Neural cell (in vitro differentiated cells): ENCODE measurements at regions not wholly inside any gene's neighbourhood (a gene's known extent, or its start where the extent isn't known, plus 50 kb on each side); places are given as distances from the start of the nearest gene placed in this dataset.

Experiments used
- H2AFZ ChIP-seq: fragments of 200-600, 300-800 bp; sonication (generic), shearing (Covaris generic); 2 replicates; pipeline ENCODE4 v1.6.0; 2014; ENCODE audit warnings: low read depth, mild to moderate bottlenecking, antibody characterized with exemption, low read length, moderate library complexity
- H3F3A ChIP-seq: fragments of 200-600 bp; shearing (Covaris generic); 2 replicates; pipeline ENCODE4 v1.6.1; 2016; ENCODE audit warnings: mild to moderate bottlenecking, moderate library complexity, mixed read lengths, antibody characterized with exemption, low read length; ENCODE audit not compliant: insufficient read depth, poor library complexity, severe bottlenecking
- H3K27ac ChIP-seq: fragments of 200-600, 300-800 bp; sonication (generic), shearing (Covaris generic); 2 replicates; pipeline ENCODE4 v1.5.1; 2014; ENCODE audit warnings: mild to moderate bottlenecking, low read length, moderate library complexity
- H3K27me3 ChIP-seq: fragments of 300-800, 200-600 bp; sonication (generic), shearing (Covaris generic); 2 replicates; pipeline ENCODE4 v1.6.0; 2014; ENCODE audit warnings: mild to moderate bottlenecking, low read depth, low read length, moderate library complexity; ENCODE audit not compliant: insufficient read depth
- H3K36me3 ChIP-seq: fragments of 300-800, 200-600 bp; sonication (generic), shearing (Covaris generic); 2 replicates; pipeline ENCODE4 v1.5.1; 2014; ENCODE audit warnings: mild to moderate bottlenecking, antibody characterized with exemption, low read length, moderate library complexity; ENCODE audit not compliant: insufficient read depth
- H3K4me2 ChIP-seq: fragments of 300-800, 200-600 bp; sonication (generic), shearing (Covaris generic); 2 replicates; pipeline ENCODE4 v1.6.0; 2014; ENCODE audit warnings: mild to moderate bottlenecking, low read length
- H3K4me3 ChIP-seq: fragments of 300-800, 200-600 bp; sonication (generic), shearing (Covaris generic); 2 replicates; pipeline ENCODE4 v1.5.1; 2014; ENCODE audit warnings: mild to moderate bottlenecking, low read length, moderate library complexity
- H3K79me2 ChIP-seq: fragments of 200-600 bp; shearing (Covaris generic); replicated peaks from 2 replicates; pipeline ENCODE4 v1.6.0; 2014; ENCODE audit warnings: mild to moderate bottlenecking, low read length, moderate library complexity; ENCODE audit not compliant: insufficient read depth
- H3K9ac ChIP-seq: fragments of 300-800, 200-600 bp; sonication (generic), shearing (Covaris generic); 2 replicates; pipeline ENCODE4 v1.6.1; 2016; ENCODE audit warnings: mild to moderate bottlenecking, low read length, mixed read lengths
- H3K9me2 ChIP-seq: fragments of 200-600 bp; shearing (Covaris generic); 2 replicates; pipeline ENCODE4 v1.6.1; 2016; ENCODE audit warnings: mild to moderate bottlenecking, low read length, mixed read lengths; ENCODE audit not compliant: insufficient read depth
- H3K9me3 ChIP-seq: fragments of 200-600, 300-800 bp; sonication (generic), shearing (Covaris generic); 2 replicates; pipeline ENCODE4 v1.6.1; 2016; ENCODE audit warnings: mild to moderate bottlenecking, mixed run types, low read length, moderate library complexity, mixed read lengths
- H4K20me1 ChIP-seq: fragments of 200-600 bp; shearing (Covaris generic); 2 replicates; pipeline ENCODE4 v1.6.1; 2016; ENCODE audit warnings: mild to moderate bottlenecking, mixed run types; ENCODE audit not compliant: insufficient read depth
- CTCF ChIP-seq: fragments of 450-650 bp; IDR thresholded peaks from 2 replicates; pipeline ENCODE4 v1.5.1; 2014; ENCODE audit warnings: antibody characterized with exemption, mild to moderate bottlenecking, moderate library complexity; ENCODE audit not compliant: poor library complexity, severe bottlenecking
- EP300 ChIP-seq: fragments of 450-650 bp; conservative IDR thresholded peaks from 2 replicates; pipeline ENCODE4 v1.6.1; 2014; ENCODE audit warnings: antibody characterized with exemption, mild to moderate bottlenecking, moderate library complexity; ENCODE audit not compliant: poor library complexity, severe bottlenecking
- EZH2 ChIP-seq: fragments of 200-600, 300-800 bp; shearing (Covaris generic), sonication (generic); IDR thresholded peaks from 2 replicates; pipeline ENCODE4 v1.6.1; 2014; ENCODE audit warnings: antibody characterized with exemption, low read length, borderline replicate concordance, mild to moderate bottlenecking; ENCODE audit not compliant: insufficient read depth, poor library complexity, severe bottlenecking
- MXI1 ChIP-seq: fragments of 450-650 bp; conservative IDR thresholded peaks from 2 replicates; pipeline ENCODE4 v1.6.1; 2014; ENCODE audit warnings: antibody characterized with exemption, mild to moderate bottlenecking; ENCODE audit not compliant: poor library complexity, severe bottlenecking
- POLR2AphosphoS5 ChIP-seq: IDR thresholded peaks from 2 replicates; pipeline ENCODE4 v1.6.1; 2012
- RAD21 ChIP-seq: fragments of 450-650 bp; conservative IDR thresholded peaks from 2 replicates; pipeline ENCODE4 v1.6.1; 2014; ENCODE audit warnings: antibody characterized with exemption, mild to moderate bottlenecking, moderate library complexity
- SMC3 ChIP-seq: fragments of 450-650 bp; conservative IDR thresholded peaks from 2 replicates; pipeline ENCODE4 v1.6.1; 2014; ENCODE audit warnings: antibody characterized with exemption, mild to moderate bottlenecking, moderate library complexity; ENCODE audit not compliant: poor library complexity
- TAF1 ChIP-seq: IDR thresholded peaks from 2 replicates; pipeline ENCODE4 v1.6.1; 2012; ENCODE audit warnings: low read depth
- TF ChIP-seq, protein P1 (sequence below): IDR thresholded peaks from 2 replicates; pipeline ENCODE4 v1.6.1; 2012; ENCODE audit warnings: borderline replicate concordance

GRCh38 chr9:108547411-108548135, 308.2 kb downstream of the ACTL7B start:
- Histone ChIP-seq H3K79me2 (no peaks in the 10 kb centered on the region), H3K9me3 (no peaks in the 10 kb centered on the region), H3K36me3 (no peaks in the 10 kb centered on the region), H2AFZ (no peak overlapping the region), H3K4me2 (no peak overlapping the region), H3K9ac (no peak overlapping the region), H3F3A (no peaks in the 10 kb centered on the region), H3K27ac (no peak overlapping the region), H3K27me3 (no peaks in the 10 kb centered on the region), H4K20me1 (no peaks in the 10 kb centered on the region), H3K4me3 (no peak overlapping the region), H3K9me2 (no peaks in the 10 kb centered on the region)
- TF ChIP-seq SMC3 = no peak
- TF ChIP-seq, protein P1, sequence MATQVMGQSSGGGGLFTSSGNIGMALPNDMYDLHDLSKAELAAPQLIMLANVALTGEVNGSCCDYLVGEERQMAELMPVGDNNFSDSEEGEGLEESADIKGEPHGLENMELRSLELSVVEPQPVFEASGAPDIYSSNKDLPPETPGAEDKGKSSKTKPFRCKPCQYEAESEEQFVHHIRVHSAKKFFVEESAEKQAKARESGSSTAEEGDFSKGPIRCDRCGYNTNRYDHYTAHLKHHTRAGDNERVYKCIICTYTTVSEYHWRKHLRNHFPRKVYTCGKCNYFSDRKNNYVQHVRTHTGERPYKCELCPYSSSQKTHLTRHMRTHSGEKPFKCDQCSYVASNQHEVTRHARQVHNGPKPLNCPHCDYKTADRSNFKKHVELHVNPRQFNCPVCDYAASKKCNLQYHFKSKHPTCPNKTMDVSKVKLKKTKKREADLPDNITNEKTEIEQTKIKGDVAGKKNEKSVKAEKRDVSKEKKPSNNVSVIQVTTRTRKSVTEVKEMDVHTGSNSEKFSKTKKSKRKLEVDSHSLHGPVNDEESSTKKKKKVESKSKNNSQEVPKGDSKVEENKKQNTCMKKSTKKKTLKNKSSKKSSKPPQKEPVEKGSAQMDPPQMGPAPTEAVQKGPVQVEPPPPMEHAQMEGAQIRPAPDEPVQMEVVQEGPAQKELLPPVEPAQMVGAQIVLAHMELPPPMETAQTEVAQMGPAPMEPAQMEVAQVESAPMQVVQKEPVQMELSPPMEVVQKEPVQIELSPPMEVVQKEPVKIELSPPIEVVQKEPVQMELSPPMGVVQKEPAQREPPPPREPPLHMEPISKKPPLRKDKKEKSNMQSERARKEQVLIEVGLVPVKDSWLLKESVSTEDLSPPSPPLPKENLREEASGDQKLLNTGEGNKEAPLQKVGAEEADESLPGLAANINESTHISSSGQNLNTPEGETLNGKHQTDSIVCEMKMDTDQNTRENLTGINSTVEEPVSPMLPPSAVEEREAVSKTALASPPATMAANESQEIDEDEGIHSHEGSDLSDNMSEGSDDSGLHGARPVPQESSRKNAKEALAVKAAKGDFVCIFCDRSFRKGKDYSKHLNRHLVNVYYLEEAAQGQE = no peak
- no peak for TF ChIP-seq POLR2AphosphoS5
- no peak for TF ChIP-seq TAF1
- TF ChIP-seq CTCF = no peak
- no peak for TF ChIP-seq MXI1
- no peak for TF ChIP-seq RAD21
- no peak for TF ChIP-seq EZH2
- no peak for TF ChIP-seq EP300

DNA sequence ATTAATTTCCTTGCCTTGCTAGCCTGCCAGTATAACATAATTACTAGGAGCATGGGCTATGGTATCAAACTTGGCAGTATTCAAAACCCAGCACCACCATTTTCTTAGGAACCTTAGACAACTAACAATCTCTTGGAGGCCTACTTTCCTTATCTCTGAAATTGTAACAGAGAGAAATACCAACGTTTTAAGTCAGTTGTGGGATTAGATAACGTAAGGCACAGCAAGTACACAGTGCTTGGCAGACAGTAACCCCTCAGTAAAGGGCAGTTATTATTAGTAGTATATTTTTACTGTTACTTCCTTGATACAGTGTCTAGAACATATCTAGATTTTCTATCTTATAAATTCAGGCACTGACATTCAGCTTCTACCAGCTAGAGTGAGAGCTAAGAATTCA, 309.6 kb downstream of the ACTL7B start:
- Histone ChIP-seq H3K9ac (no peak overlapping the region), H3K9me2 (no peaks in the 10 kb centered on the region), H3K36me3 (no peaks in the 10 kb centered on the region), H3K79me2 (no peaks in the 10 kb centered on the region), H3F3A (no peaks in the 10 kb centered on the region), H3K27ac (no peak overlapping the region), H3K27me3 (no peaks in the 10 kb centered on the region), H3K4me3 (no peak overlapping the region), H3K9me3 (no peaks in the 10 kb centered on the region), H4K20me1 (no peaks in the 10 kb centered on the region), H3K4me2 (no peak overlapping the region), H2AFZ (no peak overlapping the region)
- TF ChIP-seq EZH2 (no peak), EP300 (no peak), CTCF (no peak), MXI1 (no peak), SMC3 (no peak), RAD21 (no peak), TAF1 (no peak), POLR2AphosphoS5 (no peak)
- TF ChIP-seq, protein P1 = no peak
